B cell (primary cell): ENCODE measurements at regions not wholly inside any gene's neighbourhood (a gene's known extent, or its start where the extent isn't known, plus 50 kb on each side); places are given as distances from the start of the nearest gene placed in this dataset.

Source experiments
- ATAC-seq: fragments of 200-7000 bp; cut with Tn5 transposase; one replicate; pipeline ENCODE4 v1.10.0; 2021; ENCODE audit warnings: low read depth, mild to moderate bottlenecking, moderate number of reproducible peaks, moderate library complexity
- CTCF ChIA-PET: fragments of 350-600 bp; sonication (Branson Sonifier 250); formaldehyde crosslinking; loops from one replicate; lab custom pipeline; 2021; ENCODE audit warnings: antibody characterized with exemption, inconsistent platforms; lab: Charles Lee
- POLR2A ChIA-PET: fragments of 350-600 bp; sonication (Branson Sonifier 250); formaldehyde crosslinking; loops from one replicate; lab custom pipeline; 2021; ENCODE audit warnings: antibody characterized with exemption; lab: Charles Lee
- DNase-seq: peaks from one replicate; pipeline ENCODE4 v3.0.0; 2013
- H2AFZ ChIP-seq: 2 replicates; pipeline ENCODE4 v1.6.1; 2012; ENCODE audit warnings: mild to moderate bottlenecking, low read depth, low read length; ENCODE audit not compliant: insufficient read depth, poor library complexity, severe bottlenecking
- H3K27ac ChIP-seq, 2 donors: 1 replicate in 1 of 2; 2 replicates in 1 of 2; pipeline ENCODE4 v1.5.1; 2012 to 2013; ENCODE audit warnings: low read length in 2 of 2, mild to moderate bottlenecking in 2 of 2, moderate library complexity in 1 of 2
- H3K27me3 ChIP-seq, 4 experiments: fragments of 200-600 bp in 1 of 4; sonication (generic) in 1 of 4; replicated peaks in 1 of 4; 1 replicate in 2 of 4; 2 replicates in 2 of 4; pipeline versions ENCODE4 v1.6.1 to v1.7.0; 2013 to 2016; ENCODE audit warnings: low read length in 3 of 4, mild to moderate bottlenecking in 2 of 4, mixed read lengths in 1 of 4, moderate library complexity in 1 of 4; ENCODE audit not compliant: insufficient read depth in 4 of 4, control insufficient read depth in 3 of 4; ENCODE audit errors: control extremely low read depth in 1 of 4
- H3K36me3 ChIP-seq, 2 experiments: replicated peaks in 1 of 2; 1 replicate in 1 of 2; 2 replicates in 1 of 2; pipeline versions ENCODE4 v1.6.1 to v1.7.1; 2013; ENCODE audit warnings: low read length in 1 of 2; ENCODE audit not compliant: insufficient read depth in 2 of 2, control insufficient read depth in 1 of 2; ENCODE audit errors: control extremely low read depth in 1 of 2, extremely low read depth in 1 of 2
- H3K4me1 ChIP-seq, 2 donors: fragments of 200-600 bp in 1 of 2; sonication (generic) in 1 of 2; 1 replicate in 1 of 2; 2 replicates in 1 of 2; pipeline versions ENCODE4 v1.5.1 to v1.6.1; 2013 to 2017; ENCODE audit warnings: low read length in 2 of 2; ENCODE audit not compliant: control insufficient read depth in 2 of 2, insufficient read depth in 2 of 2
- H3K4me2 ChIP-seq: replicated peaks from 2 replicates; pipeline ENCODE3; 2012; ENCODE audit warnings: mild to moderate bottlenecking, low read depth, low read length; ENCODE audit not compliant: poor library complexity, severe bottlenecking
- H3K4me3 ChIP-seq, 5 experiments: fragments of 200-600 bp in 1 of 5; sonication (generic) in 1 of 5; 1 replicate in 3 of 5; 2 replicates in 2 of 5; pipeline versions ENCODE4 v1.5.1 to v1.7.0; 2011 to 2016; ENCODE audit warnings: low read length in 4 of 5, mild to moderate bottlenecking in 4 of 5, low read depth in 2 of 5, control low read depth in 1 of 5, moderate library complexity in 1 of 5; ENCODE audit not compliant: insufficient read depth in 1 of 5; ENCODE audit errors: control extremely low read depth in 1 of 5, extremely low read depth in 1 of 5
- H3K79me2 ChIP-seq: fragments of 200-600 bp; sonication (generic); one replicate; pipeline ENCODE4 v1.6.0; 2016; ENCODE audit warnings: low read length; ENCODE audit not compliant: control insufficient read depth, insufficient read depth
- H3K9ac ChIP-seq: fragments of 200-600 bp; sonication (generic); 2 replicates; pipeline ENCODE4 v1.6.1; 2017; ENCODE audit warnings: mild to moderate bottlenecking, low read length, moderate library complexity
- H3K9me3 ChIP-seq, 3 donors: one replicate each; pipeline versions ENCODE4 v1.6.1 to v1.7.1; 2013; ENCODE audit warnings: low read length in 2 of 3; ENCODE audit not compliant: control insufficient read depth in 2 of 3, insufficient read depth in 1 of 3; ENCODE audit errors: control extremely low read depth in 1 of 3
- H4K20me1 ChIP-seq: 2 replicates; pipeline ENCODE4 v1.6.0; 2012; ENCODE audit warnings: mild to moderate bottlenecking, low read length; ENCODE audit not compliant: insufficient read depth, control insufficient read depth, poor library complexity, severe bottlenecking
- H3K27ac Mint-ChIP-seq: one replicate; pipeline ENCODE4 v1.8.0; 2021; ENCODE audit warnings: mixed read lengths
- H3K27me3 Mint-ChIP-seq: one replicate; pipeline ENCODE4 v1.8.0; 2021; ENCODE audit warnings: mixed read lengths
- H3K4me1 Mint-ChIP-seq: one replicate; pipeline ENCODE4 v1.8.0; 2021; ENCODE audit warnings: mixed read lengths
- H3K4me3 Mint-ChIP-seq: one replicate; pipeline ENCODE4 v1.8.0; 2021; ENCODE audit warnings: mixed read lengths
- H3K9me3 Mint-ChIP-seq: one replicate; pipeline ENCODE4 v1.8.0; 2022; ENCODE audit warnings: mixed read lengths; ENCODE audit not compliant: insufficient read depth
- EZH2 ChIP-seq: IDR thresholded peaks from 2 replicates; pipeline ENCODE4 v1.6.1; 2012; ENCODE audit warnings: borderline replicate concordance, low read depth, mild to moderate bottlenecking, moderate library complexity, low read length; ENCODE audit not compliant: insufficient read depth, poor library complexity, severe bottlenecking
- WGBS: methylation state at CpG from one replicate; pipeline ENCODE4 v1.1.5; 2013; ENCODE audit warnings: missing lambda C conversion rate; ENCODE audit not compliant: insufficient coverage; 5-methylcytosine and 5-hydroxymethylcytosine counted together
- intact Hi-C: fragments of 100-400 bp; cut with micrococcal nuclease; formaldehyde crosslinking; loops from one replicate; pipeline ENCODE4 v1.10.0; 2022
- TF ChIP-seq, protein P1 (sequence below): fragments of 200-600 bp; IDR thresholded peaks from one replicate; pipeline ENCODE4 v1.8.0; 2022; ENCODE audit warnings: antibody characterized with exemption, mild to moderate bottlenecking

DNA sequence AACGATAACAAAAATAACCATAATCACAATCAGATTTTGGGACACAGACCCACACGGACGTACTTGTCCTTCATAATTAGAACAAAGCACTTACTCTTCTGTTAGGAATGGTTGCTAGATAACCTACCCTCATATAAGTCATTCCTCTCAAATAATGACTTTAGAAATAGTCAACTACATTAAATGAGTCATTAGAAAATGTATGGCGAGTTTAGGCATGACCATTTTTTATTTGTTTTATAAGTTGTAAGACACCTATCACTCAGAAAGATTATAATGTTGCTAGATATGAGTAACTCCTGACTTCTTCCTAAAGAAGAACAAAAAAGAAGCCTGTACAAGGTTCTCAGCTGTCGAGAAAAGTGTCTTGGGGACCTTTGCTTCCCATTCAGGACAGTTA lies 1637.5 kb upstream of the PCDH7 start:
- POLR2A ChIA-PET, result no interaction called here
- intact Hi-C loops, result no loop called here
- Histone ChIP-seq H3K79me2 (no peaks in the 10 kb centered on the region), H3K27ac (no peak overlapping the region), H3K9me3 (no peaks in the 10 kb centered on the region), H4K20me1 (no peaks in the 10 kb centered on the region), H3K27me3 (no peaks in the 10 kb centered on the region), H3K9ac (no peak overlapping the region), H3K36me3 (no peaks in the 10 kb centered on the region), H3K4me3 (no peak overlapping the region), H3K4me1 (no peaks in the 10 kb centered on the region), H2AFZ (no peak overlapping the region), H3K4me2 (no peak overlapping the region)
- DNase-seq, result no peak
- TF ChIP-seq, protein P1, sequence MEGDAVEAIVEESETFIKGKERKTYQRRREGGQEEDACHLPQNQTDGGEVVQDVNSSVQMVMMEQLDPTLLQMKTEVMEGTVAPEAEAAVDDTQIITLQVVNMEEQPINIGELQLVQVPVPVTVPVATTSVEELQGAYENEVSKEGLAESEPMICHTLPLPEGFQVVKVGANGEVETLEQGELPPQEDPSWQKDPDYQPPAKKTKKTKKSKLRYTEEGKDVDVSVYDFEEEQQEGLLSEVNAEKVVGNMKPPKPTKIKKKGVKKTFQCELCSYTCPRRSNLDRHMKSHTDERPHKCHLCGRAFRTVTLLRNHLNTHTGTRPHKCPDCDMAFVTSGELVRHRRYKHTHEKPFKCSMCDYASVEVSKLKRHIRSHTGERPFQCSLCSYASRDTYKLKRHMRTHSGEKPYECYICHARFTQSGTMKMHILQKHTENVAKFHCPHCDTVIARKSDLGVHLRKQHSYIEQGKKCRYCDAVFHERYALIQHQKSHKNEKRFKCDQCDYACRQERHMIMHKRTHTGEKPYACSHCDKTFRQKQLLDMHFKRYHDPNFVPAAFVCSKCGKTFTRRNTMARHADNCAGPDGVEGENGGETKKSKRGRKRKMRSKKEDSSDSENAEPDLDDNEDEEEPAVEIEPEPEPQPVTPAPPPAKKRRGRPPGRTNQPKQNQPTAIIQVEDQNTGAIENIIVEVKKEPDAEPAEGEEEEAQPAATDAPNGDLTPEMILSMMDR, result no peak
- TF ChIP-seq EZH2, result no peak
- Mint-ChIP-seq H3K27ac (no peak overlapping the region), H3K4me1 (no peaks in the 10 kb centered on the region), H3K4me3 (no peak overlapping the region), H3K27me3 (no peaks in the 10 kb centered on the region), H3K9me3 (peaks cover 2% of the 10 kb centered on the region)
- ATAC-seq, result no peak
- no CpG with 5 or more reads among the region's 5 CpGs for WGBS
- CTCF ChIA-PET, result no interaction called here

DNA sequence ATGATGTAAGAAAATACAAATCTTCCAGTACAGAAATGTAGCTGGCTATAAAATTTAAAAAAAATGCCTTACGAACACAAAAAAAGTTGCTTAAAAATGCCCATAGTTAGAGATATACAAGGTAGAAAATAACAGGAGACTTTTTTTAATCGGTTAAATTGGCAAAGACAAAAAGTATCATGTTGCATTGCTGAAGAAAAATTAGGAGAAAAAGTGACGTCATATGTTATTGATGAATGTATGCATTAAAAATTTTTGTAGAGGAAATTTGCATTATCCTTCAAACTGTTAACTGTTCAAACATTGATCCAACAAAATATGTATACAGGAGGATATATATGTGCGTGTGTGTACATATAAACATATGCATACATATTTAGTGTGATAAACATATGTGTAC lies 1634.4 kb upstream of the PCDH7 start:
- H3K9ac ChIP-seq, result no peak overlapping the region
- H3K4me1 ChIP-seq, result no peaks in the 10 kb centered on the region
- no peaks in the 10 kb centered on the region for H3K36me3 ChIP-seq
- H3K4me3 Mint-ChIP-seq, result no peak overlapping the region
- no peaks in the 10 kb centered on the region for H3K27me3 Mint-ChIP-seq
- TF ChIP-seq, protein P1, result no peak
- H3K79me2 ChIP-seq, result no peaks in the 10 kb centered on the region
- intact Hi-C loops, result no loop called here
- H3K27ac Mint-ChIP-seq, result no peak overlapping the region
- ATAC-seq (no peak), DNase-seq (no peak)
- ChIA-PET POLR2A (no interaction called here), CTCF (no interaction called here)
- H3K27me3 ChIP-seq, result no peaks in the 10 kb centered on the region
- no peak overlapping the region for H3K4me3 ChIP-seq
- no peaks in the 10 kb centered on the region for H4K20me1 ChIP-seq
- no peaks in the 10 kb centered on the region for H3K9me3 Mint-ChIP-seq
- H3K4me1 Mint-ChIP-seq, result no peaks in the 10 kb centered on the region
- WGBS, result no CpG with 5 or more reads among the region's 4 CpGs
- no peak overlapping the region for H2AFZ ChIP-seq
- no peaks in the 10 kb centered on the region for H3K9me3 ChIP-seq
- no peak overlapping the region for H3K4me2 ChIP-seq
- no peak overlapping the region for H3K27ac ChIP-seq
